ENCODE measurements at regions not wholly inside any gene's neighbourhood (a gene's known extent, or its start where the extent isn't known, plus 50 kb on each side); places are given as distances from the start of the nearest gene placed in this dataset.

DNA sequence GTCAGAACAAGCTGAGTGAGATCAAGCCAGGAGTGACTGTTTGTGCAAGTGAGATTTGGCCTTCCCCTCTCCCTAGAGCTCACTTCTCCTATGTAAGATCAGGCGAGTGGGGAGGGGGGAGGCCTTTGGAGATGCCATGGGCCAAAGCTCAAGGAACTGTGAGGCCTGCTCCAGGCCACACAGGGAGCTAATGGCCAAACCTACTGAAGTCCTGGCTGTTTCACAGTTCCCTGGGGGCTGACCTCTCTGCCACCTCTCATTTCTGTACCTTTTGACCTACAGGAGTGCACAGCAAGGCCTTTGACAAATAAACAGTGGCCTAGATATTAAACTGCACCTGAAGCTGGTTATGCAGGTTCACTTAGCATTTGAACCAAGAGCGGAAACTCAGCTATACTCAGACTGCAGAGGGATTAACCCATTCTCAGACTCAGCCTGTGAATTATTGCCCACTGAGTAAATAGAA, 235.0 kb upstream of the NT5C1B start:
- 71% methylated on average over 2 of the region's 2 CpGs for whole genome bisulfite sequencing
- no peaks in the 10 kb centered on the region for H3K36me3 ChIP-seq (ENCODE audit: control insufficient read depth in 2 of 2, insufficient read depth in 2 of 2, low read length in 1 of 2)
- no peaks in the 10 kb centered on the region for H3K9me3 ChIP-seq (ENCODE audit: control insufficient read depth in 2 of 2, insufficient read depth in 1 of 2, low read length in 1 of 2)
- DNase-seq (ENCODE audit: low read depth in 6 of 9, low spot score in 9 of 9), result no peak
- no peaks in the 10 kb centered on the region for H3K4me1 ChIP-seq (ENCODE audit: control insufficient read depth in 2 of 2, insufficient read depth in 2 of 2, low read length in 2 of 2)
- no peak overlapping the region for H3K4me3 ChIP-seq (ENCODE audit: low read length in 2 of 2)
- H3K27ac ChIP-seq (ENCODE audit: low read depth in 1 of 2, low read length in 1 of 2), result no peak overlapping the region
- H3K27me3 ChIP-seq (ENCODE audit: control insufficient read depth in 2 of 2, insufficient read depth in 1 of 2, low read length in 1 of 2), result no peaks in the 10 kb centered on the region

DNA sequence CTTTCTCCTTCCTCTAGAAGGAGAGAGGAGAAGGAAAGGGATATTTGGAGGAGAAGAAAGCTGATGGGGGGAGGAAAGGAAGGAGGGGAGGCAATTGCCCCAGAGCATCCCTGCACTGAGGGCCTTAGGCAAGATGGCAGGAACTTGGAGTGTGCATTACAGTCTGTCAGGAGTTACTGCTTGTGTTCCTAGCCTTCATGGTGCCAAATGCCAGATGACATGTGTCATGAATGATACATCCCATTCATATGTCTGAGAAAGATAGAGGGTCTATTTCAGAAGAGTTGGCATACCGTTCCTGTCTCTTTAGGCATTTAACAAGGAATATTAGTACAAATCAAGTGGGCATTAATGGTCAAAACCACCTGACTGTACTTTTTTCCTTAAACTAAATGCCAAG, 232.1 kb upstream of the NT5C1B start:
- WGBS, result 95% methylated on average over 1 of the region's 1 CpG
- Histone ChIP-seq H3K27me3 (ENCODE audit: control insufficient read depth in 2 of 2, insufficient read depth in 1 of 2, low read length in 1 of 2) (no peaks in the 10 kb centered on the region), H3K9me3 (ENCODE audit: control insufficient read depth in 2 of 2, insufficient read depth in 1 of 2, low read length in 1 of 2) (no peaks in the 10 kb centered on the region), H3K4me3 (ENCODE audit: low read length in 2 of 2) (no peak overlapping the region), H3K27ac (ENCODE audit: low read depth in 1 of 2, low read length in 1 of 2) (no peak overlapping the region), H3K4me1 (ENCODE audit: control insufficient read depth in 2 of 2, insufficient read depth in 2 of 2, low read length in 2 of 2) (no peaks in the 10 kb centered on the region), H3K36me3 (ENCODE audit: control insufficient read depth in 2 of 2, insufficient read depth in 2 of 2, low read length in 1 of 2) (no peaks in the 10 kb centered on the region)
- DNase-seq (ENCODE audit: low read depth in 6 of 9, low spot score in 9 of 9), result no peak

- Histone ChIP-seq H3K27ac (ENCODE audit: low read depth in 1 of 2, low read length in 1 of 2) (no peak overlapping the region), H3K4me3 (ENCODE audit: low read length in 2 of 2) (no peak overlapping the region), H3K27me3 (ENCODE audit: control insufficient read depth in 2 of 2, insufficient read depth in 1 of 2, low read length in 1 of 2) (no peaks in the 10 kb centered on the region), H3K4me1 (ENCODE audit: control insufficient read depth in 2 of 2, insufficient read depth in 2 of 2, low read length in 2 of 2) (no peaks in the 10 kb centered on the region), H3K36me3 (ENCODE audit: control insufficient read depth in 2 of 2, insufficient read depth in 2 of 2, low read length in 1 of 2) (no peaks in the 10 kb centered on the region), H3K9me3 (ENCODE audit: control insufficient read depth in 2 of 2, insufficient read depth in 1 of 2, low read length in 1 of 2) (no peaks in the 10 kb centered on the region)
- DNase-seq (ENCODE audit: low read depth in 6 of 9, low spot score in 9 of 9), result no peak
- 38% methylated on average over 1 of the region's 1 CpG for WGBS
Observed at GRCh38 chr2:18820966-18821365, 231.6 kb upstream of the NT5C1B start.

GRCh38 chr2:18819566-18819965, 230.2 kb upstream of the NT5C1B start:
- Histone ChIP-seq H3K36me3 (ENCODE audit: control insufficient read depth in 2 of 2, insufficient read depth in 2 of 2, low read length in 1 of 2) (no peaks in the 10 kb centered on the region), H3K27ac (ENCODE audit: low read depth in 1 of 2, low read length in 1 of 2) (no peak overlapping the region), H3K4me3 (ENCODE audit: low read length in 2 of 2) (no peak overlapping the region), H3K9me3 (ENCODE audit: control insufficient read depth in 2 of 2, insufficient read depth in 1 of 2, low read length in 1 of 2) (no peaks in the 10 kb centered on the region), H3K4me1 (ENCODE audit: control insufficient read depth in 2 of 2, insufficient read depth in 2 of 2, low read length in 2 of 2) (no peaks in the 10 kb centered on the region), H3K27me3 (ENCODE audit: control insufficient read depth in 2 of 2, insufficient read depth in 1 of 2, low read length in 1 of 2) (no peaks in the 10 kb centered on the region)
- 87% methylated on average over 2 of the region's 2 CpGs for WGBS
- no peak for DNase-seq (ENCODE audit: low read depth in 6 of 9, low spot score in 9 of 9)

- Histone ChIP-seq H3K4me1 (ENCODE audit: control insufficient read depth in 2 of 2, insufficient read depth in 2 of 2, low read length in 2 of 2) (no peaks in the 10 kb centered on the region), H3K36me3 (ENCODE audit: control insufficient read depth in 2 of 2, insufficient read depth in 2 of 2, low read length in 1 of 2) (no peaks in the 10 kb centered on the region), H3K9me3 (ENCODE audit: control insufficient read depth in 2 of 2, insufficient read depth in 1 of 2, low read length in 1 of 2) (no peaks in the 10 kb centered on the region), H3K27me3 (ENCODE audit: control insufficient read depth in 2 of 2, insufficient read depth in 1 of 2, low read length in 1 of 2) (no peaks in the 10 kb centered on the region), H3K27ac (ENCODE audit: low read depth in 1 of 2, low read length in 1 of 2) (no peak overlapping the region), H3K4me3 (ENCODE audit: low read length in 2 of 2) (no peak overlapping the region)
- 89% methylated on average over 2 of the region's 2 CpGs for WGBS
- DNase-seq (ENCODE audit: low read depth in 6 of 9, low spot score in 9 of 9), result no peak
Observed at GRCh38 chr2:18814387-18814786, 225.0 kb upstream of the NT5C1B start.

- no peak for DNase-seq (ENCODE audit: low read depth in 6 of 9, low spot score in 9 of 9)
- Histone ChIP-seq H3K9me3 (ENCODE audit: control insufficient read depth in 2 of 2, insufficient read depth in 1 of 2, low read length in 1 of 2) (no peaks in the 10 kb centered on the region), H3K27me3 (ENCODE audit: control insufficient read depth in 2 of 2, insufficient read depth in 1 of 2, low read length in 1 of 2) (no peaks in the 10 kb centered on the region), H3K4me3 (ENCODE audit: low read length in 2 of 2) (no peak overlapping the region), H3K36me3 (ENCODE audit: control insufficient read depth in 2 of 2, insufficient read depth in 2 of 2, low read length in 1 of 2) (no peaks in the 10 kb centered on the region), H3K4me1 (ENCODE audit: control insufficient read depth in 2 of 2, insufficient read depth in 2 of 2, low read length in 2 of 2) (no peaks in the 10 kb centered on the region), H3K27ac (ENCODE audit: low read depth in 1 of 2, low read length in 1 of 2) (no peak overlapping the region)
- WGBS, result 88% methylated on average over 1 of the region's 1 CpG
Observed at GRCh38 chr2:18804536-18804935, 215.2 kb upstream of the NT5C1B start.

DNA sequence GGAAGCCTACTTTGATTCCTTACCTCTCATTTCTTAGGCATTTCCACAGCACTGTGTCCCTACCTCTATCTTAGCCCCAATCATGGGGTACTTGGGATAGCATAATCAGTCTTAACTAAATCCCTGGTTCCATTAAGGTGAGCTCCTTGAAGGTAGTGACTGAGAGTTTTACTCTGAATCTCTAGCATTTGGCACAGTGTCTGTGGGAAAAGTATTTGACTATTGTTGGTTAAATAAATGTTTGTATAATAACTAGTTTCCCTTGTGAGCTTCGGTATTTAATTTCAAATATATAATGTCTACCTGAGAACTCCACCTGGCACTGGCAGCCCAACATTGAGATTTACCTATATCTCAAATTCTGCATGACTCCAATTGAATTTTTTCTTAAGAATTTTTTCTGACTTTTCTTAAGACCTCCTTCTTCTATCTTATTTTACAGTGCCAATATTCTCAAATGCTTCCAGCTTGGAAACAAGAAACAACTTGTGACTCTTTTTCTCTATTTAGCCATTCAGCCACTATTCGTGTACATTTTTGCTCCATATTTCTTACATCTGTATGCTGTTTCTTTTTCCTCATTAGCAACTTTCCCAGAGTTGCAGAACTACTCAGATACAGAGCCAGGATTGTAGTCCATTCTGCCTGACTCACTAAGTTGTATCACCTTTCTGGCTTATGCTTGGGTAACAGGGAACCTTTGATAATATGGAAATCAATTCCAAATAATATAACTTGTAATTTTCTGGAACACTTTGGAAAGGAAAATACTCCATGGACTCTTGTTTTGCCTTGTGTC, 214.0 kb upstream of the NT5C1B start:
- H3K4me1 ChIP-seq (ENCODE audit: control insufficient read depth in 2 of 2, insufficient read depth in 2 of 2, low read length in 2 of 2), result no peaks in the 10 kb centered on the region
- H3K27ac ChIP-seq (ENCODE audit: low read depth in 1 of 2, low read length in 1 of 2), result no peak overlapping the region
- H3K27me3 ChIP-seq (ENCODE audit: control insufficient read depth in 2 of 2, insufficient read depth in 1 of 2, low read length in 1 of 2), result no peaks in the 10 kb centered on the region
- no peaks in the 10 kb centered on the region for H3K36me3 ChIP-seq (ENCODE audit: control insufficient read depth in 2 of 2, insufficient read depth in 2 of 2, low read length in 1 of 2)
- DNase-seq (ENCODE audit: low read depth in 6 of 9, low spot score in 9 of 9), result no peak
- no peak overlapping the region for H3K4me3 ChIP-seq (ENCODE audit: low read length in 2 of 2)
- no peaks in the 10 kb centered on the region for H3K9me3 ChIP-seq (ENCODE audit: control insufficient read depth in 2 of 2, insufficient read depth in 1 of 2, low read length in 1 of 2)
- 93% methylated on average over 2 of the region's 2 CpGs for WGBS

GRCh38 chr2:18800240-18800971, 211.0 kb upstream of the NT5C1B start:
- Histone ChIP-seq H3K36me3 (ENCODE audit: control insufficient read depth in 2 of 2, insufficient read depth in 2 of 2, low read length in 1 of 2) (no peaks in the 10 kb centered on the region), H3K9me3 (ENCODE audit: control insufficient read depth in 2 of 2, insufficient read depth in 1 of 2, low read length in 1 of 2) (no peaks in the 10 kb centered on the region), H3K4me1 (ENCODE audit: control insufficient read depth in 2 of 2, insufficient read depth in 2 of 2, low read length in 2 of 2) (no peaks in the 10 kb centered on the region), H3K27ac (ENCODE audit: low read depth in 1 of 2, low read length in 1 of 2) (no peak overlapping the region), H3K4me3 (ENCODE audit: low read length in 2 of 2) (no peak overlapping the region), H3K27me3 (ENCODE audit: control insufficient read depth in 2 of 2, insufficient read depth in 1 of 2, low read length in 1 of 2) (no peaks in the 10 kb centered on the region)
- WGBS, result 92% methylated on average over 6 of the region's 6 CpGs
- no peak for DNase-seq (ENCODE audit: low read depth in 6 of 9, low spot score in 9 of 9)

DNA sequence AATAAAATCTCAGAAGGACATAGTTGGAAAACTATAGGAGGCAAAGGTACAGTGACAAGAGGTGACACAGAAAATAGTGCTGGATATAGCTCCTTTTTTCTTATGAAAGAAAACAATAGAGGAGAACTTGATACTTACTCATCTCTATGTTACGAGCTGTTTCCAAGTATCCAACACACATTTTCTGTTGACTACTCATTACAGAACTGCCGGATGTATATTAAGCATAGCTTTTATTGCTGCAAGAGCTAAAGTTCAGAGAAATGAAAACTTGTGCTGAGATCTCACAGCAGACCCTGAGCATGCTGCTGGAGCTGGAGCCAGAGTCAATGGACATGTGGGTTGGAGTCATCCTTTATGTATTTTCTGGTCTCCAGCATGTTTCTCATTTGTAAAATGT, 210.0 kb upstream of the NT5C1B start:
- H3K4me3 ChIP-seq (ENCODE audit: low read length in 2 of 2), result no peak overlapping the region
- DNase-seq (ENCODE audit: low read depth in 6 of 9, low spot score in 9 of 9), result no peak
- WGBS, result 98% methylated on average over 2 of the region's 2 CpGs
- no peak overlapping the region for H3K27ac ChIP-seq (ENCODE audit: low read depth in 1 of 2, low read length in 1 of 2)
- no peaks in the 10 kb centered on the region for H3K4me1 ChIP-seq (ENCODE audit: control insufficient read depth in 2 of 2, insufficient read depth in 2 of 2, low read length in 2 of 2)
- H3K9me3 ChIP-seq (ENCODE audit: control insufficient read depth in 2 of 2, insufficient read depth in 1 of 2, low read length in 1 of 2), result no peaks in the 10 kb centered on the region
- H3K36me3 ChIP-seq (ENCODE audit: control insufficient read depth in 2 of 2, insufficient read depth in 2 of 2, low read length in 1 of 2), result no peaks in the 10 kb centered on the region
- H3K27me3 ChIP-seq (ENCODE audit: control insufficient read depth in 2 of 2, insufficient read depth in 1 of 2, low read length in 1 of 2), result no peaks in the 10 kb centered on the region
